HG03045 (cell line): ENCODE measurements at regions not wholly inside any gene's neighbourhood (a gene's known extent, or its start where the extent isn't known, plus 50 kb on each side); places are given as distances from the start of the nearest gene placed in this dataset.
"Not testable (repeated sequence)": the region's sequence is repeated elsewhere in the genome, so short reads cannot be mapped to it uniquely, and the experiment has no call there.

Source experiments
- ATAC-seq: cut with Tn5 transposase; IDR thresholded peaks from one replicate; pipeline ENCODE4 v1.9.1; 2021; ENCODE audit warnings: mild to moderate bottlenecking, moderate library complexity; ENCODE audit not compliant: unreplicated experiment

GRCh38 chr2:234701841-234702240 lies 205.0 kb upstream of the ARL4C start:
- ATAC-seq: no peak

GRCh38 chr2:234701421-234701820 lies 204.5 kb upstream of the ARL4C start:
- no peak for ATAC-seq

- no peak for ATAC-seq
Measured at GRCh38 chr2:234699456-234699855, 202.6 kb upstream of the ARL4C start.

GRCh38 chr2:234697300-234697876 lies 200.5 kb upstream of the ARL4C start:
- not testable (repeated sequence) for ATAC-seq

- no peak for ATAC-seq
Measured at GRCh38 chr2:234695981-234696380, 199.1 kb upstream of the ARL4C start.

- ATAC-seq: no peak
Measured at GRCh38 chr2:234694244-234695013, 197.5 kb upstream of the ARL4C start.

GRCh38 chr2:234693681-234694190 lies 196.9 kb upstream of the ARL4C start:
- not testable (repeated sequence) for ATAC-seq

GRCh38 chr2:234693191-234693590 lies 196.3 kb upstream of the ARL4C start:
- ATAC-seq: not testable (repeated sequence)

- ATAC-seq: no peak
Measured at GRCh38 chr2:234691968-234692955, 195.4 kb upstream of the ARL4C start.

GRCh38 chr2:234691214-234691575 lies 194.3 kb upstream of the ARL4C start:
- ATAC-seq: no peak

GRCh38 chr2:234690569-234691213 lies 193.8 kb upstream of the ARL4C start:
- no peak for ATAC-seq

- no peak for ATAC-seq
Measured at GRCh38 chr2:234689911-234690379, 193.1 kb upstream of the ARL4C start.

GRCh38 chr2:234687718-234688475 lies 191.0 kb upstream of the ARL4C start:
- no peak for ATAC-seq

- ATAC-seq: no peak
Measured at GRCh38 chr2:234686088-234686890, 189.4 kb upstream of the ARL4C start.

- no peak for ATAC-seq
Measured at GRCh38 chr2:234684466-234684865, 187.6 kb upstream of the ARL4C start.

GRCh38 chr2:234683950-234684349 lies 187.1 kb upstream of the ARL4C start:
- no peak for ATAC-seq

- ATAC-seq: no peak
Measured at GRCh38 chr2:234682492-234683228, 185.8 kb upstream of the ARL4C start.
